Lower leg skin (tissue), 4 donors: ENCODE measurements at regions not wholly inside any gene's neighbourhood (a gene's known extent, or its start where the extent isn't known, plus 50 kb on each side); places are given as distances from the start of the nearest gene placed in this dataset.

ENCODE experiments used
- DNase-seq, 2 donors: peaks; one replicate each; pipeline ENCODE4 v3.0.0-alpha.2; 2019; ENCODE audit warnings: low spot score in 2 of 2
- H3K4me3 ChIP-seq: fragments of 200-600 bp; sonication (generic); 2 replicates; pipeline ENCODE4 v1.5.1; 2017; ENCODE audit warnings: mild to moderate bottlenecking, low read depth; ENCODE audit not compliant: poor library complexity, severe bottlenecking
- CTCF ChIP-seq, 3 donors: fragments of 450-650 bp; IDR thresholded peaks; one replicate each; pipeline ENCODE4 v1.5.1; 2016; ENCODE audit warnings: antibody characterized with exemption in 3 of 3, mild to moderate bottlenecking in 3 of 3, moderate library complexity in 2 of 3
- POLR2A ChIP-seq, 2 donors: fragments of 450-650 bp; IDR thresholded peaks; one replicate each; pipeline ENCODE4 v1.6.1; 2016 to 2017; ENCODE audit warnings: antibody characterized with exemption in 2 of 2, mild to moderate bottlenecking in 1 of 2, moderate library complexity in 1 of 2
- WGBS, 2 donors: methylation state at CpG; one replicate each; pipeline ENCODE4 v1.1.5; 2018; 5-methylcytosine and 5-hydroxymethylcytosine counted together
- intact Hi-C: fragments of 100-400 bp; cut with DNase I; formaldehyde crosslinking; loops from one replicate; pipeline ENCODE4 v1.15.0; 2023; ENCODE audit warnings: low total_unique reads

- no peak for DNase-seq
- no peak overlapping the region for H3K4me3 ChIP-seq
- TF ChIP-seq POLR2A (IDR thresholded peaks at IDR 0.05) (no peak), CTCF (IDR thresholded peaks at IDR 0.05) (no peak)
- intact Hi-C loops: no loop called here
Observed at GRCh38 chr10:63012623-63013022, 120.5 kb upstream of the NRBF2 start.

- intact Hi-C loops: no loop called here
- TF ChIP-seq POLR2A (IDR thresholded peaks at IDR 0.05) (no peak), CTCF (IDR thresholded peaks at IDR 0.05) (no peak)
- no peak overlapping the region for H3K4me3 ChIP-seq
- WGBS, 2 donors: 92 to 97% methylated on average over 1 of the region's 1 CpG
- no peak for DNase-seq
Observed at GRCh38 chr10:63010203-63010602, 122.9 kb upstream of the NRBF2 start.

GRCh38 chr10:63008491-63008890, 124.6 kb upstream of the NRBF2 start:
- TF ChIP-seq POLR2A (IDR thresholded peaks at IDR 0.05) (no peak), CTCF (IDR thresholded peaks at IDR 0.05) (no peak)
- H3K4me3 ChIP-seq: no peak overlapping the region
- intact Hi-C loops: no loop called here
- no peak for DNase-seq

GRCh38 chr10:63007112-63007511, 126.0 kb upstream of the NRBF2 start:
- 83 to 85% methylated on average over 9 of the region's 9 CpGs for WGBS, 2 donors
- no peak overlapping the region for H3K4me3 ChIP-seq
- intact Hi-C loops: no loop called here
- no peak for DNase-seq
- TF ChIP-seq POLR2A (IDR thresholded peaks at IDR 0.05): no peak
- no peak for TF ChIP-seq CTCF (IDR thresholded peaks at IDR 0.05)

- H3K4me3 ChIP-seq: no peak overlapping the region
- intact Hi-C loops: no loop called here
- TF ChIP-seq CTCF (IDR thresholded peaks at IDR 0.05): no peak
- TF ChIP-seq POLR2A (IDR thresholded peaks at IDR 0.05): no peak
- 41 to 54% methylated on average over 3 of the region's 3 CpGs for WGBS, 2 donors
- no peak for DNase-seq
Observed at GRCh38 chr10:63005246-63005645, 127.9 kb upstream of the NRBF2 start.

- intact Hi-C loops: no loop called here
- DNase-seq: no peak
- no peak overlapping the region for H3K4me3 ChIP-seq
- TF ChIP-seq POLR2A (IDR thresholded peaks at IDR 0.05) (no peak), CTCF (IDR thresholded peaks at IDR 0.05) (no peak)
- 44 to 49% methylated on average over 5 of the region's 5 CpGs for WGBS, 2 donors
Observed at GRCh38 chr10:63003816-63004453, 129.2 kb upstream of the NRBF2 start.
